Activated gamma-delta T cell treated with anti-CD3 and anti-CD28 coated beads, Interleukin-2, amount 50 U/mL, for 16 hours (primary cell): ENCODE measurements at regions not wholly inside any gene's neighbourhood (a gene's known extent, or its start where the extent isn't known, plus 50 kb on each side); places are given as distances from the start of the nearest gene placed in this dataset.
"Not testable (repeated sequence)": the region's sequence is repeated elsewhere in the genome, so short reads cannot be mapped to it uniquely, and the experiment has no call there.

ENCODE experiments used
- DNase-seq: peaks from one replicate; pipeline ENCODE4 v3.0.0-alpha.2; 2020; ENCODE audit warnings: low read depth

DNA sequence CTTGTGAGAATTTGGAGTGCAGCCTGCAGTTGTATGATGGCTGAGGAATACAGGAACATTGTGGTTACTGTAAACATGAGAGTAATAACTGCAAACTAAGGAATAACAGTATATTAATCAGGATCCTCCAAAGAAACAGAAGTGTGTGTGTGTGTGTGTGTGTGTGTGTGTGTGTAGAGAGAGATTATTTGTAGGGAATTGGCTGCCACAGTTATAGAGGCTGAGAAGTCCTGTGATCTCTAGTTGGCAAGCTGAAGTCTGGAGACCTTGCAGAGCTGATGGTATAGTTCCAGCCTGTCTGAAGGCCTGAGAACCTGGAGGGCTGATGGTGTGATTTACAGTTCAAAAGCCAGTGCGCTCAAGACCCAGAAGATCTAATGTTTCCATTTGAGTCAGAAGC, 273.3 kb upstream of the FRG1 start:
- DNase-seq = not testable (repeated sequence)

DNA sequence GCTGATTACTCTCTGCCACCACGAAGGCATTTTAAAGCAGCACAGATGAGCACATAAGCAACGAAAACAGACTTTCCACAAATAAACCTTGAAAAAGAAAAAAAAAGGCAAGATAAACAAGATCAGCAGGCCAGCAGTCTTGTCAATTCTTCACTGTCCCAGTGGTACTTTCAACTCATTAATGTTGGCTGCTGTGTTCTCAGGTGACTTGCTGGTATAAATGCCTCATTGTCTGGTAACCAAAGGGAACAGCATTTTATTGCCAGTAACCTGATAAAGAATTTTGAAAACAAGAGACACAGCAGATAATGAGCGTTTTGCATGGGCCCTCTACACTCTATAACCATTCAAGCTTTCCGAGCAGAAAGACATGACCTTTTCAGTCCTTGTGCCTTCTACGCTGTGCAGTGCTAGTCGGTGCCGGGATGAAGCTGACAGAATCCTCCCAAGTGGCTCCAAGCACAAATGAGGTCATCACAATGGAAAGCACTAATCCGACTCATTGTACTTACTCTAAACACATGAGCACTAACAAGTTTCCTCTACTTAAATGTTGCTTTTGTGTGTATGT, 242.9 kb upstream of the FRG1 start:
- DNase-seq = not testable (repeated sequence)

GRCh38 chr4:189703000-189703399, 237.7 kb upstream of the FRG1 start:
- DNase-seq = not testable (repeated sequence)

GRCh38 chr4:189706821-189707220, 233.9 kb upstream of the FRG1 start:
- not testable (repeated sequence) for DNase-seq

- not testable (repeated sequence) for DNase-seq
These were observed 233.4 kb upstream of the FRG1 start for GRCh38 chr4:189707227-189707626.

DNA sequence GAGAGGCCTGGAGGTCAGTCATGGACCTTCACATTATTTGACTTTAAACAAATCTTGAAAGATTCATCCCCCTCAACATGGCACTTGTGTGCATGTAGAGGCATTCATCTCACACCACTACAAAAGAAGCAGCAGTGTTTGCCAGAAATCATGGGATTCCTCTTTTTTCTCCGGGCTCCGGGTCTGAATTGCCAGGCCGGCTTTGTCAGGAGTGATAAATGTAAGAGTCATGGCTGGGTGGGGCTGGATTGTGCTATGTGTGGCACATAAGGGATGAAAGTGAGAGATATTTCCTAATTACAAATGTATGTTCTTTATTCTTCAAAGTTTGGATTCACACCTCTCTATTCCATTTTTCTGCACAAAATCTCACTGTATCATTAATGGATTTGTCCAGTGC, 228.7 kb upstream of the FRG1 start:
- DNase-seq = not testable (repeated sequence)

DNA sequence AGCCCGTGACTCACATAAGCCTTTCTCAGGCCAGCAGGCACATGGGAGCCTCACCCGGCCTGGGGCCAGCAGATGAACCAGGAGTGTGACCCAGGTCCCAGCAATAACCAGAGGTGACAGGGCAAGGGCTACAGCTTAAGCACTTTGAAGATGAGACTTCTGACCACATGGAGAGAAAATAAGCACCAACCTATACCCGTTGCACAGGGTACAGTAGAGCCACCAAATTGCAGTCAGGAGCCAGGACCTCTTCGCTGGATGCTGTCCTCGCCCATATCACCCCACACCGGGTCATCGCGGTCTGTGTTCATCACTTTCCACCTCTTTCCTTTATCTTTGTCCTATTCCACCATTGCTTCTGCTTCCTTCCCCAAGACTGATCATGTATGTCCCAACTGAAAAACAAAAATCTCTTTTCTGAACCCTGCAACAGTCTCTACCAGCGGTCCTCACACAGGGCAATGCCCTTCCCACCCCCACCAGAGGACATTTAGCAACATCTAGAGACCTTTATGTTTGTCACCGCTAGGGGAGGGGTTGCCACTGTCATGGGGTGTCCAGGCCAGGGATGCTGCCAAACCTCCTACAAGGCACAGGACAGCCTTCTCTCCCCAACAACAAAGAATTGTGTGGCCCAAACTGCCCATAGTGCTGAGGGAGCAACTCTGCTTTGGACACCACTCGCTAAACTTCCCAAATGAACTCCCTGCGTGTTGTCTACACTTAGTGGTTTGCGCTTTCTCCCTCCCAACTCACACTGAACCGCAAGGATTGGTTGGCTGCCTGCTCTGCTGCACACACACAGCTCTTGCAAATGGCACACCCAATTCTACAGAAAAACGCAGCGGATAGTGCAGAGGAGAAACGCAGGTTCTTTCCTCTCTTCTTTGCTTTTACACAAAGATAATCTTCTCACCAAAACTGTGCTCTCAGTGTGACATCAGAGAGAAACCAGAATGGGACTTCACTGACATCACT, 219.4 kb upstream of the FRG1 start:
- not testable (repeated sequence) for DNase-seq

- not testable (repeated sequence) for DNase-seq
These were observed 218.2 kb upstream of the FRG1 start for GRCh38 chr4:189722324-189723003.

DNA sequence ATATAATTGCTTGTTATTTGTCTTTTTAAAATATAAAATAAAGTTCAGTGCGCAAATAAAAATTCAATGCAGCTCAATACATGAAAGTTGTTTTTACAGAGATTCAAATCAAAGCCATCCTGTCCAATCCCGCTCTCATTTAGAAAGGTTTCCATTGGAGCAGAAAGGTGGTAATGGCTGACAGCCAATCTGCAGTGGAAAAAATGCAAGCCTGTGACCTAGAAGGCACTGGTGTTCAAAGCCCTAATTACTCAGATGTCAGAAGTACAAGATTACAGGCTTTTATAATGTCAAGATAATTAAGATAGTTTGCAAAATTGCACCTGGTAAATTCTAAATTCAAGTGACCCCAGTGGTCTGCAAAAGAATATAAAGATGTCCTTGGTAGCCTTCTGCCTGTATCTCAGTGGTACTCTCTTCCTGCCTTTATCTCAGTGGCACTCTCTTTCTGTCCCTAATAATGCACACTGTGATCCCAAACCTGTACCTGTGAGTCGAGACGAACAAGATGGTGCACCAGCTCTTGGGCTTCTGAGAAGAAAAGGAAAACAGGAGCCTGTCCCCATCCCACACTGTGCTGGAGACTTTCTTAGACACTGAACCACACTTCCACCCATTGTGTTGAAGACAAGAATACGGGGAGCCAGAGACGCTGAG, 212.6 kb upstream of the FRG1 start:
- not testable (repeated sequence) for DNase-seq

GRCh38 chr4:189731989-189732388, 208.7 kb upstream of the FRG1 start:
- DNase-seq = not testable (repeated sequence)

DNA sequence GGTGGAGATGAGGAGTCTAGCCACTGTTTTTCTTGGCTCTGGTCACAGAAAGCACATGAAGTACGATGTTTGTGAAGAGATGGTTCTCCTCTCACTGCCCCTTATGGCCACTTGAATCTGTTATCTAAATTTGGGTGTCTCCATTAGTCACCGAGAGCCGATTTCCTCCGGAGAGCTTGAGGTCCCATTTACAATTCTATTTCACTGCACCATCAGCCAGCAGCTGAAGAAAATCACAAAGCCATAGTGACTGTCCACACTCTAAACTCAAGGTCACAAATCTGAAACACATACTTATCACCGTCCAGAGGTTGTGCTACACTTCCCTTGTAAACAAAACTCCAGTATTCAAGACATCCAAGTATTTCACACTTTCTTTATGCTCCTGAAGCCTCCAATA, 207.2 kb upstream of the FRG1 start:
- DNase-seq = not testable (repeated sequence)

- not testable (repeated sequence) for DNase-seq
These were observed 205.9 kb upstream of the FRG1 start for GRCh38 chr4:189734648-189735267.

GRCh38 chr4:189736656-189737055, 204.0 kb upstream of the FRG1 start:
- DNase-seq = not testable (repeated sequence)

DNA sequence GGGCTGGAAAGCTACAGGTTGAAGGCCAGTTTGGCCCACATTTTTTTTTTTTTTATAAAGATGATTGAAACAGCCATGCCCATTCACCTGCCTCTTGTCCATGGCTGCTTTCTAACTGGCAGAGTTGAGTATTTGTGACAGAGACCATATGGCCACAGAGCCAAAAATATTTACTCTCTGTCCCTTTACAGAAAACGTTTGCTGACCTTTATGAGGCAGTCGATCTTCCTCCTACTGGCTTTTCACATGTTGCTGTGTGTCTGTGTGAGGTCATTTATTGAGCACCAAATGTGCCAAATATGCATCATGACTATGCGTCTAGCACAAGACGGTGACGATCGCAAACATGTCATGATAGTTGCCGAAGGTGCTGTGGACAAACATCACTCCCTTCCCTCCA, 200.6 kb upstream of the FRG1 start:
- not testable (repeated sequence) for DNase-seq

DNA sequence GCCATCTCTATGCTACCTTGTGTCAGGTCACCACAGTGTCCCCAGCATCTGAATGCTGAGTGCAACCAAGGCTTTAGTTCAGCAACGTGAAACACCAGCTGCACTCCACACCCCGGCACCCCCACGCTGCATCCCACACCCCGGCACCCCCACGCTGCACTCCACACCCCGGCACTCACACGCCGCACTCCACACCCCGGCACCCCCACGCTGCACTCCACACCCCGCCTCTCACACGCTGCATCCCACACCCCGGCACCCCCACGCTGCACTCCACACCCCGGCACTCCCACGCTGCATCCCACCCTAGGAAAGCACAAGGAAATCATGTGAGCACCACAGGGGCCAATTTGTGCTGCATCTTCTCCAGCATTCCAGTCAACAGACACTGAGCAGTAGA, 199.8 kb upstream of the FRG1 start:
- DNase-seq = no peak

GRCh38 chr4:189753092-189753491, 187.6 kb upstream of the FRG1 start:
- DNase-seq = not testable (repeated sequence)

DNA sequence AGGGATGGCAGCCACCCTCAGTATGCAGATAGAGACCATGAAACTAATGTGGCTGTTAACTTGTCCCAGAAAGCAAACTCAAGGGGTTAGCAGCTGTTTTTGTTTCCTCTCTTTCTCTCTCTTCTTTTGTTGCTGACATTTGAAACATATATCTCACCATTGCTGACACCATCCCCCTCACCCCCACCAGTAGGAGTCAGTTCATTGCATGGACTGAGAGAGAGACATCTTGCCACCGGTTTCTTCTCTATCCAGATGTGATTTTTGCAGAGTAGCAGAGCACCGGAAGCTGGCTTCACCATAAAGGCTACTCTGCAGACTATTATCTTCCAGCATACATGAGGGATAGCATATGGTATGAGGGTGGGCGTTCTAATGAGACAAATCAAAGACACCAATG, 177.1 kb upstream of the FRG1 start:
- no peak for DNase-seq

- no peak for DNase-seq
These were observed 175.4 kb upstream of the FRG1 start for GRCh38 chr4:189765301-189765700.

DNA sequence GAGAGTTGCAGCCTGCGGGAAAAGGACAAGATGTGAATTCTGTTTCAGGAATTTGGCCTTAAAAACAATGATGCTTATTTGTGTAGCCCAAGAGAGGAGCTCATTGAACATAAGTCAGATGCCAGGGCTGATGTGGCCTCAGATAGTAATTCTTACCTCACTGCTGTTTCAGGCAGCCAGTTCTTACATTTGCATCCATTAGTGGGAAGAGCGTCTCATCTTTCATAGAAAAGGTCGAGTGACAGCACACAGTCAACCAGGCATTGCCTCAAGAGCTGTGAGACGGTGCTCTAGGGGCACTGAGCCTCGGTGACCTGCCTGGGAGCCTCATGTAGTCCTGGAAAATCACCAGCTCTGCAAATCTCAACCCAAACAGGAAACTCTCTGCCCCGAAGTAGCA, 174.9 kb upstream of the FRG1 start:
- no peak for DNase-seq

GRCh38 chr4:189767941-189768340, 172.7 kb upstream of the FRG1 start:
- no peak for DNase-seq

DNA sequence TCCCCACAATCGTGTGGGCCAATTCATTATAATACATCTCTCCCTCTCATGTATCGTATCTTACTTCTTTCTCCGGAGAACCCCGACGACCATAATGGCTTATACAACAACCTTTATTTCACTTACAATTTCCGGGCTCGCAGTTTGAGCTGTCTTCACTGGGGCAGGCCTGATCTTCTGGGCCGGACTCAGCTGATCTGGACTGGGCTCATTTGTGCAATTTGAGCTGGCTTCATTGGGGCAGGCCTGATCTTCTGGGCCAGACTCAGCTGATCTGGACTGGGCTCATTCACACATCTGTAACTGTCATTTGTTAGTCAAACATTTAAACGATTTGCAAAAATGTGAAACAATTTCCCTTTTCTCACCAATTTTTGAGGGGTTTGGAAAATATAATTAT, 171.5 kb upstream of the FRG1 start:
- no peak for DNase-seq
